ENCODE measurements at regions not wholly inside any gene's neighbourhood (a gene's known extent, or its start where the extent isn't known, plus 50 kb on each side); places are given as distances from the start of the nearest gene placed in this dataset.
"Not testable (repeated sequence)": the region's sequence is repeated elsewhere in the genome, so short reads cannot be mapped to it uniquely, and the experiment has no call there.

GRCh38 chr4:98828801-98829200, 100.1 kb downstream of the EIF4E start:
- DNase-seq (ENCODE audit: low read depth) = peak; percentile 2

GRCh38 chr4:98827661-98828060, 101.3 kb downstream of the EIF4E start:
- no peak for DNase-seq (ENCODE audit: low read depth)

- no peak for DNase-seq (ENCODE audit: low read depth)
Observed at GRCh38 chr4:98822144-98822543, 106.8 kb downstream of the EIF4E start.

- not testable (repeated sequence) for DNase-seq (ENCODE audit: low read depth)
Observed at GRCh38 chr4:98818116-98818515, 110.8 kb downstream of the EIF4E start.

GRCh38 chr4:98816816-98817215, 112.1 kb downstream of the EIF4E start:
- no peak for DNase-seq (ENCODE audit: low read depth)

GRCh38 chr4:98816386-98816785, 112.5 kb downstream of the EIF4E start:
- DNase-seq (ENCODE audit: low read depth) = no peak

GRCh38 chr4:98804403-98804802, 124.5 kb downstream of the EIF4E start:
- DNase-seq (ENCODE audit: low read depth) = no peak

GRCh38 chr4:98803251-98803650, 125.7 kb downstream of the EIF4E start:
- no peak for DNase-seq (ENCODE audit: low read depth)

GRCh38 chr4:98802770-98803198, 126.1 kb downstream of the EIF4E start:
- DNase-seq (ENCODE audit: low read depth) = no peak

GRCh38 chr4:98801259-98801725, 127.6 kb downstream of the EIF4E start:
- DNase-seq (ENCODE audit: low read depth) = no peak

- DNase-seq (ENCODE audit: low read depth) = no peak
Observed at GRCh38 chr4:98796991-98797390, 131.9 kb downstream of the EIF4E start.

- peak; percentile 27 for DNase-seq (ENCODE audit: low read depth)
Observed at GRCh38 chr4:98794565-98795205, 134.2 kb downstream of the EIF4E start.

- DNase-seq (ENCODE audit: low read depth) = no peak
Observed at GRCh38 chr4:98793658-98794057, 135.2 kb upstream of the TSPAN5 start.

GRCh38 chr4:98786866-98787265, 128.5 kb upstream of the TSPAN5 start:
- no peak for DNase-seq (ENCODE audit: low read depth)

GRCh38 chr4:98784947-98785706, 126.7 kb upstream of the TSPAN5 start:
- DNase-seq (ENCODE audit: low read depth) = no peak

GRCh38 chr4:98781641-98782357, 123.4 kb upstream of the TSPAN5 start:
- no peak for DNase-seq (ENCODE audit: low read depth)

- no peak for DNase-seq (ENCODE audit: low read depth)
Observed at GRCh38 chr4:98780926-98781325, 122.5 kb upstream of the TSPAN5 start.

- no peak for DNase-seq (ENCODE audit: low read depth)
Observed at GRCh38 chr4:98779088-98779487, 120.7 kb upstream of the TSPAN5 start.

GRCh38 chr4:98778206-98778605, 119.8 kb upstream of the TSPAN5 start:
- no peak for DNase-seq (ENCODE audit: low read depth)

- no peak for DNase-seq (ENCODE audit: low read depth)
Observed at GRCh38 chr4:98775672-98776071, 117.3 kb upstream of the TSPAN5 start.

GRCh38 chr4:98773638-98774037, 115.2 kb upstream of the TSPAN5 start:
- DNase-seq (ENCODE audit: low read depth) = no peak

- DNase-seq (ENCODE audit: low read depth) = no peak
Observed at GRCh38 chr4:98771959-98772632, 113.7 kb upstream of the TSPAN5 start.

All from stimulated activated CD8-positive, alpha-beta memory T cell treated with anti-CD3 and anti-CD28 coated beads, Interleukin-4, amount 100 ng/mL, for 24 hours (primary cell).